WTC11 (cell line): ENCODE measurements at regions not wholly inside any gene's neighbourhood (a gene's known extent, or its start where the extent isn't known, plus 50 kb on each side); places are given as distances from the start of the nearest gene placed in this dataset.

Experiments used
- ATAC-seq: fragments of 200-7000 bp; cut with Tn5 transposase; 2 replicates; pipeline ENCODE4 v1.10.0; 2021; ENCODE audit warnings: mild to moderate bottlenecking, moderate library complexity
- CTCF ChIA-PET: fragments of 300-600 bp; sonication (Branson Sonifier 250); formaldehyde crosslinking; loops from one replicate; lab custom pipeline; 2021; ENCODE audit warnings: antibody characterized with exemption; lab: Charles Lee
- POLR2A ChIA-PET: fragments of 350-600 bp; sonication (Branson Sonifier 250); formaldehyde crosslinking; loops from one replicate; lab custom pipeline; 2021; ENCODE audit warnings: antibody characterized with exemption; lab: Charles Lee
- DNase-seq: peaks from one replicate; pipeline ENCODE4 v3.0.0; 2021; ENCODE audit warnings: low spot score
- H3K27ac Mint-ChIP-seq: 2 replicates; pipeline ENCODE4 v1.8.0; 2021; ENCODE audit warnings: mixed read lengths
- H3K27me3 Mint-ChIP-seq: 2 replicates; pipeline ENCODE4 v1.8.0; 2021; ENCODE audit warnings: low read depth, mild to moderate bottlenecking, moderate library complexity, mixed read lengths
- H3K36me3 Mint-ChIP-seq: 2 replicates; pipeline ENCODE4 v1.8.0; 2021; ENCODE audit warnings: mixed read lengths
- H3K4me1 Mint-ChIP-seq: 2 replicates; pipeline ENCODE4 v1.8.0; 2022; ENCODE audit warnings: mixed read lengths
- H3K4me3 Mint-ChIP-seq: 2 replicates; pipeline ENCODE4 v1.8.0; 2021; ENCODE audit warnings: mild to moderate bottlenecking, moderate library complexity, mixed read lengths
- H3K9me3 Mint-ChIP-seq: 2 replicates; pipeline ENCODE4 v1.8.0; 2021; ENCODE audit warnings: mixed read lengths
- FOXJ3 ChIP-seq: sonication (generic); formaldehyde crosslinking; IDR thresholded peaks from 2 replicates; pipeline ENCODE4 v1.9.0; 2021; ENCODE audit warnings: missing genetic modification reagents, mild to moderate bottlenecking, borderline replicate concordance
- FOXP4 ChIP-seq: sonication (generic); formaldehyde crosslinking; IDR thresholded peaks from 2 replicates; pipeline ENCODE4 v1.8.0; 2022; ENCODE audit warnings: mild to moderate bottlenecking, missing genetic modification reagents
- HMGA2 ChIP-seq: fragments of 250-450 bp; sonication (Bioruptor Pico); IDR thresholded peaks from 2 replicates; pipeline ENCODE4 v1.4.0; 2021; ENCODE audit warnings: mild to moderate bottlenecking, moderate library complexity
- KAT7 ChIP-seq: sonication (generic); formaldehyde crosslinking; IDR thresholded peaks from 2 replicates; pipeline ENCODE4 v1.8.1; 2023; ENCODE audit warnings: missing genetic modification reagents, mild to moderate bottlenecking, borderline replicate concordance
- NFE2L1 ChIP-seq: sonication (generic); formaldehyde crosslinking; IDR thresholded peaks from 2 replicates; pipeline ENCODE4 v1.8.1; 2023; ENCODE audit warnings: missing genetic modification reagents
- OVOL2 ChIP-seq: fragments of 250-450 bp; sonication (Bioruptor Pico); IDR thresholded peaks from 2 replicates; pipeline ENCODE4 v1.9.0; 2021; ENCODE audit warnings: mild to moderate bottlenecking, borderline replicate concordance
- PRRX2 ChIP-seq: fragments of 250-450 bp; sonication (Bioruptor Pico); IDR thresholded peaks from 2 replicates; pipeline ENCODE4 v1.8.0; 2021; ENCODE audit warnings: mild to moderate bottlenecking
- STAT6 ChIP-seq: sonication (generic); formaldehyde crosslinking; conservative IDR thresholded peaks from 2 replicates; pipeline ENCODE4 v1.8.1; 2023; ENCODE audit warnings: mild to moderate bottlenecking, low read depth, missing genetic modification reagents, moderate library complexity
- ZNF281 ChIP-seq: sonication (generic); formaldehyde crosslinking; IDR thresholded peaks from 2 replicates; pipeline ENCODE4 v1.8.0; 2023; ENCODE audit warnings: mild to moderate bottlenecking, missing genetic modification reagents
- ZNF532 ChIP-seq: fragments of 250-450 bp; sonication (Bioruptor Pico); IDR thresholded peaks from 2 replicates; pipeline ENCODE4 v1.9.0; 2021; ENCODE audit warnings: mild to moderate bottlenecking, borderline replicate concordance
- ZNF671 ChIP-seq: fragments of 250-450 bp; sonication (Bioruptor Pico); IDR thresholded peaks from 2 replicates; pipeline ENCODE4 v1.8.0; 2021; ENCODE audit warnings: mild to moderate bottlenecking
- TF ChIP-seq, protein P1 (sequence below): sonication (generic); formaldehyde crosslinking; IDR thresholded peaks from 2 replicates; pipeline ENCODE4 v1.8.0; 2022; ENCODE audit warnings: mild to moderate bottlenecking, missing genetic modification reagents
- TF ChIP-seq, protein P2 (sequence below): sonication (generic); formaldehyde crosslinking; IDR thresholded peaks from 2 replicates; pipeline ENCODE4 v1.8.1; 2023; ENCODE audit warnings: mild to moderate bottlenecking, missing genetic modification reagents
- TF ChIP-seq, protein P3 (sequence below): fragments of 250-450 bp; sonication (Bioruptor Pico); IDR thresholded peaks from 2 replicates; pipeline ENCODE4 v1.9.0; 2021; ENCODE audit warnings: moderate library complexity, mild to moderate bottlenecking, inconsistent platforms, borderline replicate concordance

GRCh38 chr13:72093262-72093661 is 226.3 kb upstream of the DACH1 start:
- Mint-ChIP-seq H3K4me1 (peaks cover 4% of the 10 kb centered on the region; the same call in 1 of the 2 replicates), H3K4me3 (no peak overlapping the region), H3K9me3 (no peaks in the 10 kb centered on the region), H3K27ac (no peak overlapping the region), H3K36me3 (no peaks in the 10 kb centered on the region), H3K27me3 (no peaks in the 10 kb centered on the region; the same call in 1 of the 2 replicates)
- ATAC-seq (no peak), DNase-seq (no peak)
- TF ChIP-seq NFE2L1 (CRISPR knock-in tag) (no peak), ZNF671 (CRISPR knock-in tag) (no peak), FOXP4 (CRISPR knock-in tag) (no peak), PRRX2 (CRISPR knock-in tag) (no peak), FOXJ3 (CRISPR knock-in tag) (no peak), ZNF281 (CRISPR knock-in tag) (no peak), KAT7 (no peak), STAT6 (no peak), OVOL2 (CRISPR knock-in tag) (no peak), HMGA2 (no peak), ZNF532 (CRISPR knock-in tag) (no peak)
- TF ChIP-seq, protein P1, sequence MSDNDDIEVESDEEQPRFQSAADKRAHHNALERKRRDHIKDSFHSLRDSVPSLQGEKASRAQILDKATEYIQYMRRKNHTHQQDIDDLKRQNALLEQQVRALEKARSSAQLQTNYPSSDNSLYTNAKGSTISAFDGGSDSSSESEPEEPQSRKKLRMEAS = no peak
- TF ChIP-seq, protein P2, sequence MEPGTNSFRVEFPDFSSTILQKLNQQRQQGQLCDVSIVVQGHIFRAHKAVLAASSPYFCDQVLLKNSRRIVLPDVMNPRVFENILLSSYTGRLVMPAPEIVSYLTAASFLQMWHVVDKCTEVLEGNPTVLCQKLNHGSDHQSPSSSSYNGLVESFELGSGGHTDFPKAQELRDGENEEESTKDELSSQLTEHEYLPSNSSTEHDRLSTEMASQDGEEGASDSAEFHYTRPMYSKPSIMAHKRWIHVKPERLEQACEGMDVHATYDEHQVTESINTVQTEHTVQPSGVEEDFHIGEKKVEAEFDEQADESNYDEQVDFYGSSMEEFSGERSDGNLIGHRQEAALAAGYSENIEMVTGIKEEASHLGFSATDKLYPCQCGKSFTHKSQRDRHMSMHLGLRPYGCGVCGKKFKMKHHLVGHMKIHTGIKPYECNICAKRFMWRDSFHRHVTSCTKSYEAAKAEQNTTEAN (CRISPR knock-in tag) = no peak
- TF ChIP-seq, protein P3, sequence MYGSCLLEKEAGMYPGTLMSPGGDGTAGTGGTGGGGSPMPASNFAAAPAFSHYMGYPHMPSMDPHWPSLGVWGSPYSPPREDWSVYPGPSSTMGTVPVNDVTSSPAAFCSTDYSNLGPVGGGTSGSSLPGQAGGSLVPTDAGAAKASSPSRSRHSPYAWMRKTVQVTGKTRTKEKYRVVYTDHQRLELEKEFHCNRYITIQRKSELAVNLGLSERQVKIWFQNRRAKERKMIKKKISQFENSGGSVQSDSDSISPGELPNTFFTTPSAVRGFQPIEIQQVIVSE (CRISPR knock-in tag) = no peak
- POLR2A ChIA-PET = no interaction called here
- CTCF ChIA-PET = no interaction called here
